ENCODE measurements at regions not wholly inside any gene's neighbourhood (a gene's known extent, or its start where the extent isn't known, plus 50 kb on each side); places are given as distances from the start of the nearest gene placed in this dataset.
"Not testable (repeated sequence)": the region's sequence is repeated elsewhere in the genome, so short reads cannot be mapped to it uniquely, and the experiment has no call there.

DNA sequence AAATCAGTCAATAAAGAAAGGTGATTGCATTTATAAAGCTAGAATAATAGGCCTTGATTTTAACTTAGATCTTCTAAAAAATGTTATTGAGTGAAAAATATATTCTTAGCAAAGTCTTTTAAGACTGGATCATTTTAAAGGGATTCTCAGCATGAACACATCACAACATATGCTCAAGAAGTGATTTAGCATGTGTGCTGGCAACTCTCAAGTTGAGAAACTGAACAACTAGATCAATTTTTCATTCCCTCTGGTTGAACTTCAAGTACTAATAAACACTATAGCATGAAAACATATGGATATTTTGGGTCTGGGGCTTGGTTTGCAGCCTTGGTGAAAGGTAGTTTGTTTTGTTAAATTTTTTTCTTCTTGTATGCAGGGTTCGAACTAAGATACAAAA lies 107.8 kb upstream of the PNPT1 start:
- TF ChIP-seq TEAD1 (CRISPR knock-in tag; IDR thresholded peaks at IDR 0.05): no peak
- TF ChIP-seq, protein P1, sequence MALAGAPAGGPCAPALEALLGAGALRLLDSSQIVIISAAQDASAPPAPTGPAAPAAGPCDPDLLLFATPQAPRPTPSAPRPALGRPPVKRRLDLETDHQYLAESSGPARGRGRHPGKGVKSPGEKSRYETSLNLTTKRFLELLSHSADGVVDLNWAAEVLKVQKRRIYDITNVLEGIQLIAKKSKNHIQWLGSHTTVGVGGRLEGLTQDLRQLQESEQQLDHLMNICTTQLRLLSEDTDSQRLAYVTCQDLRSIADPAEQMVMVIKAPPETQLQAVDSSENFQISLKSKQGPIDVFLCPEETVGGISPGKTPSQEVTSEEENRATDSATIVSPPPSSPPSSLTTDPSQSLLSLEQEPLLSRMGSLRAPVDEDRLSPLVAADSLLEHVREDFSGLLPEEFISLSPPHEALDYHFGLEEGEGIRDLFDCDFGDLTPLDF (CRISPR knock-in tag; IDR thresholded peaks at IDR 0.05): no peak
- TF ChIP-seq JUN (CRISPR knock-in tag; IDR thresholded peaks at IDR 0.05): no peak
- TF ChIP-seq, protein P2, sequence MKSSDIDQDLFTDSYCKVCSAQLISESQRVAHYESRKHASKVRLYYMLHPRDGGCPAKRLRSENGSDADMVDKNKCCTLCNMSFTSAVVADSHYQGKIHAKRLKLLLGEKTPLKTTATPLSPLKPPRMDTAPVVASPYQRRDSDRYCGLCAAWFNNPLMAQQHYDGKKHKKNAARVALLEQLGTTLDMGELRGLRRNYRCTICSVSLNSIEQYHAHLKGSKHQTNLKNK (CRISPR knock-in tag; IDR thresholded peaks at IDR 0.05): no peak
- TF ChIP-seq GABPB1 (CRISPR knock-in tag; IDR thresholded peaks at IDR 0.05): no peak
- TF ChIP-seq, protein P3, sequence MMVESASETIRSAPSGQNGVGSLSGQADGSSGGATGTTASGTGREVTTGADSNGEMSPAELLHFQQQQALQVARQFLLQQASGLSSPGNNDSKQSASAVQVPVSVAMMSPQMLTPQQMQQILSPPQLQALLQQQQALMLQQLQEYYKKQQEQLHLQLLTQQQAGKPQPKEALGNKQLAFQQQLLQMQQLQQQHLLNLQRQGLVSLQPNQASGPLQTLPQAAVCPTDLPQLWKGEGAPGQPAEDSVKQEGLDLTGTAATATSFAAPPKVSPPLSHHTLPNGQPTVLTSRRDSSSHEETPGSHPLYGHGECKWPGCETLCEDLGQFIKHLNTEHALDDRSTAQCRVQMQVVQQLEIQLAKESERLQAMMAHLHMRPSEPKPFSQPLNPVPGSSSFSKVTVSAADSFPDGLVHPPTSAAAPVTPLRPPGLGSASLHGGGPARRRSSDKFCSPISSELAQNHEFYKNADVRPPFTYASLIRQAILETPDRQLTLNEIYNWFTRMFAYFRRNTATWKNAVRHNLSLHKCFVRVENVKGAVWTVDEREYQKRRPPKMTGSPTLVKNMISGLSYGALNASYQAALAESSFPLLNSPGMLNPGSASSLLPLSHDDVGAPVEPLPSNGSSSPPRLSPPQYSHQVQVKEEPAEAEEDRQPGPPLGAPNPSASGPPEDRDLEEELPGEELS (CRISPR knock-in tag; IDR thresholded peaks at IDR 0.05): no peak
- TF ChIP-seq NR2C2 (CRISPR knock-in tag; IDR thresholded peaks at IDR 0.05): no peak
- no peak for TF ChIP-seq ZNF423 (CRISPR knock-in tag; IDR thresholded peaks at IDR 0.05)
- TF ChIP-seq, protein P4, sequence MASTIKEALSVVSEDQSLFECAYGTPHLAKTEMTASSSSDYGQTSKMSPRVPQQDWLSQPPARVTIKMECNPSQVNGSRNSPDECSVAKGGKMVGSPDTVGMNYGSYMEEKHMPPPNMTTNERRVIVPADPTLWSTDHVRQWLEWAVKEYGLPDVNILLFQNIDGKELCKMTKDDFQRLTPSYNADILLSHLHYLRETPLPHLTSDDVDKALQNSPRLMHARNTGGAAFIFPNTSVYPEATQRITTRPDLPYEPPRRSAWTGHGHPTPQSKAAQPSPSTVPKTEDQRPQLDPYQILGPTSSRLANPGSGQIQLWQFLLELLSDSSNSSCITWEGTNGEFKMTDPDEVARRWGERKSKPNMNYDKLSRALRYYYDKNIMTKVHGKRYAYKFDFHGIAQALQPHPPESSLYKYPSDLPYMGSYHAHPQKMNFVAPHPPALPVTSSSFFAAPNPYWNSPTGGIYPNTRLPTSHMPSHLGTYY (CRISPR knock-in tag; IDR thresholded peaks at IDR 0.05): no peak
- no peak for TF ChIP-seq NFATC4 (CRISPR knock-in tag; IDR thresholded peaks at IDR 0.05)
- TF ChIP-seq, protein P5, sequence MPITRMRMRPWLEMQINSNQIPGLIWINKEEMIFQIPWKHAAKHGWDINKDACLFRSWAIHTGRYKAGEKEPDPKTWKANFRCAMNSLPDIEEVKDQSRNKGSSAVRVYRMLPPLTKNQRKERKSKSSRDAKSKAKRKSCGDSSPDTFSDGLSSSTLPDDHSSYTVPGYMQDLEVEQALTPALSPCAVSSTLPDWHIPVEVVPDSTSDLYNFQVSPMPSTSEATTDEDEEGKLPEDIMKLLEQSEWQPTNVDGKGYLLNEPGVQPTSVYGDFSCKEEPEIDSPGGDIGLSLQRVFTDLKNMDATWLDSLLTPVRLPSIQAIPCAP (CRISPR knock-in tag; IDR thresholded peaks at IDR 0.05): no peak
- no peak for TF ChIP-seq ZNF416 (CRISPR knock-in tag; IDR thresholded peaks at IDR 0.05)
- no peak for TF ChIP-seq NFE2L1 (CRISPR knock-in tag; IDR thresholded peaks at IDR 0.05)
- TF ChIP-seq, protein P6, sequence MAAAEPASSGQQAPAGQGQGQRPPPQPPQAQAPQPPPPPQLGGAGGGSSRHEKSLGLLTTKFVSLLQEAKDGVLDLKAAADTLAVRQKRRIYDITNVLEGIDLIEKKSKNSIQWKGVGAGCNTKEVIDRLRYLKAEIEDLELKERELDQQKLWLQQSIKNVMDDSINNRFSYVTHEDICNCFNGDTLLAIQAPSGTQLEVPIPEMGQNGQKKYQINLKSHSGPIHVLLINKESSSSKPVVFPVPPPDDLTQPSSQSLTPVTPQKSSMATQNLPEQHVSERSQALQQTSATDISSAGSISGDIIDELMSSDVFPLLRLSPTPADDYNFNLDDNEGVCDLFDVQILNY (CRISPR knock-in tag; IDR thresholded peaks at IDR 0.05): no peak
- no peak for TF ChIP-seq NR1H2 (CRISPR knock-in tag; IDR thresholded peaks at IDR 0.05)
- TF ChIP-seq KAT7 (CRISPR knock-in tag; IDR thresholded peaks at IDR 0.05; ENCODE audit: borderline replicate concordance): no peak
- TF ChIP-seq ZNF138 (CRISPR knock-in tag; conservative IDR thresholded peaks at IDR 0.05): no peak
- no peak for TF ChIP-seq PRRX2 (CRISPR knock-in tag; IDR thresholded peaks at IDR 0.05)
- TF ChIP-seq CBFB (CRISPR knock-in tag; IDR thresholded peaks at IDR 0.05; ENCODE audit: low read depth): no peak
- TF ChIP-seq SMAD4 (CRISPR knock-in tag; IDR thresholded peaks at IDR 0.05): no peak
- peaks cover 15% of the 10 kb centered on the region for H3K4me1 Mint-ChIP-seq
- no peak overlapping the region for H3K4me3 Mint-ChIP-seq
- no peak overlapping the region for H3K27ac Mint-ChIP-seq
- DNase-seq (ENCODE audit: low spot score): no peak
- no peaks in the 10 kb centered on the region for H3K27me3 Mint-ChIP-seq (ENCODE audit: low read depth)
- no peak for ATAC-seq
- peaks cover 2% of the 10 kb centered on the region; the same call in 1 of the 2 replicates for H3K36me3 Mint-ChIP-seq
- ChIA-PET POLR2A (no interaction called here), CTCF (no interaction called here)
- peaks cover 17% of the 10 kb centered on the region for H3K9me3 Mint-ChIP-seq

DNA sequence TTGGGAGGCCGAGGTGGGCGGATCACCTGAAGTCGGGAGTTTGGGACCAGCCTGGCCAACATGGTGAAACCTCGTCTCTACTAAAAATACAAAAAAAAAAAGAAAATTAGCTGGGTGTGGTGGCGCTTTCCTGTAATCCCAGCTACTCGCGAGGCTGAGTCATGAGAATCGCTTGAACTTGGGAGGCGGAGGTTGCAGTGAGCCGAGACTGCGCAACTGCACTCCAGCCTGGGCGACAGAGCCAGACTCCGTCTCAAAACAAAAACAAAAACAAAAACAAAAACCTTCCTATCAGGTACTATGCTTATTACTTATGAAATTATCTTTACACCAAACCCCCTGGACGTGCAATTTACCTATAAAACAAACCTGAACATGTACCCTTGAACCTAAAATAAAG lies 106.0 kb upstream of the PNPT1 start:
- H3K4me3 Mint-ChIP-seq; H3K27me3 Mint-ChIP-seq (ENCODE audit: low read depth); H3K27ac Mint-ChIP-seq; DNase-seq (ENCODE audit: low spot score); CTCF ChIA-PET; POLR2A ChIA-PET; H3K36me3 Mint-ChIP-seq; ATAC-seq: not testable (repeated sequence)
- Mint-ChIP-seq H3K9me3 (peaks cover 25% of the 10 kb centered on the region), H3K4me1 (peaks cover 10% of the 10 kb centered on the region)
